K562 (cell line): ENCODE measurements at regions not wholly inside any gene's neighbourhood (a gene's known extent, or its start where the extent isn't known, plus 50 kb on each side); places are given as distances from the start of the nearest gene placed in this dataset.

Experiments
- ATAC-seq: fragments of 200-7000 bp; cut with Tn5 transposase; 3 replicates; pipeline ENCODE4 v1.9.1; 2020; ENCODE audit warnings: moderate library complexity
- BruUV-seq: library from RNA; stranded (reverse); fragments of 400-500 nt; replicated peaks from 2 replicates; lab custom pipeline; 2021; lab: Mats Ljungman, UMichigan
- CTCF ChIA-PET: fragments of 300-600 bp; formaldehyde crosslinking; extraction: SDS; loops from one replicate; lab custom pipeline; 2021; ENCODE audit warnings: low intra/inter-chr PET ratio; lab: Yijun Ruan, JAX
- POLR2A ChIA-PET: fragments of 300-600, 350-650 bp; sonication (Branson Sonifier 250); formaldehyde crosslinking; extraction: SDS; loops from one replicate; lab custom pipeline; 2021; ENCODE audit warnings: antibody characterized with exemption, inconsistent platforms; lab: Yijun Ruan, JAX
- DNase-seq, 4 experiments: peaks; one replicate each; pipeline versions ENCODE4 v3.0.0 to v3.0.0-alpha.2; 2011 to 2018; ENCODE audit warnings: low spot score in 3 of 4, mixed read lengths in 3 of 4; ENCODE audit errors: extremely low read depth in 1 of 4
- FAIRE-seq: peaks from 2 replicates; lab custom pipeline; 2011; peaks lifted over from hg19 to GRCh38; lab: Jason Lieb, UNC
- H2AFZ ChIP-seq: 2 replicates; pipeline ENCODE4 v1.6.0; 2011; ENCODE audit warnings: low read depth, low read length, control low read depth, inconsistent platforms
- H3K27ac ChIP-seq: fragments of 200-600 bp; 3 replicates; pipeline ENCODE4 v1.8.0; 2011; ENCODE audit warnings: low read depth, mild to moderate bottlenecking, control low read depth, inconsistent platforms, low read length, moderate library complexity, mixed read lengths; ENCODE audit errors: extremely low read depth
- H3K27me3 ChIP-seq, 2 experiments: fragments of 300-600 bp in 1 of 2; 2 replicates in 1 of 2; 3 replicates in 1 of 2; pipeline versions ENCODE4 v1.6.0 to v1.8.0; 2011; ENCODE audit warnings: inconsistent platforms in 2 of 2, low read length in 2 of 2, mild to moderate bottlenecking in 1 of 2, mixed read lengths in 1 of 2, moderate library complexity in 1 of 2; ENCODE audit not compliant: control insufficient read depth in 2 of 2, insufficient read depth in 2 of 2
- H3K36me3 ChIP-seq: fragments of 300-600 bp; 3 replicates; pipeline ENCODE4 v1.8.0; 2011; ENCODE audit warnings: mild to moderate bottlenecking, low read length, inconsistent platforms; ENCODE audit not compliant: control insufficient read depth, insufficient read depth
- H3K4me1 ChIP-seq, 2 experiments: fragments of 200-600 bp in 1 of 2; replicated peaks in 1 of 2; 2 replicates in 1 of 2; 3 replicates in 1 of 2; pipeline versions ENCODE4 v1.5.1 to v1.8.0; 2011; ENCODE audit warnings: inconsistent platforms in 2 of 2, low read length in 2 of 2, mild to moderate bottlenecking in 1 of 2, mixed read lengths in 1 of 2, moderate library complexity in 1 of 2; ENCODE audit not compliant: control insufficient read depth in 2 of 2, insufficient read depth in 2 of 2
- H3K4me2 ChIP-seq: 2 replicates; pipeline ENCODE4 v1.6.1; 2011; ENCODE audit warnings: low read length, control low read depth, inconsistent platforms, mixed read lengths; ENCODE audit not compliant: insufficient read depth
- H3K4me3 ChIP-seq: fragments of 200-600 bp; sonication (generic), shearing (Covaris generic); 2 replicates; pipeline ENCODE4 v1.5.1; 2016; ENCODE audit warnings: control low read depth, inconsistent platforms
- H3K79me2 ChIP-seq: fragments of 200-600 bp; 3 replicates; pipeline ENCODE4 v1.8.0; 2011; ENCODE audit warnings: low read length, inconsistent platforms; ENCODE audit not compliant: control insufficient read depth, insufficient read depth
- H3K9ac ChIP-seq, 2 experiments: 2 replicates each; pipeline versions ENCODE4 v1.6.0 to v1.6.1; 2011; ENCODE audit warnings: low read depth in 2 of 2, low read length in 2 of 2, control low read depth in 1 of 2, inconsistent platforms in 1 of 2, mild to moderate bottlenecking in 1 of 2, mixed read lengths in 1 of 2; ENCODE audit not compliant: insufficient read depth in 1 of 2
- H3K9me1 ChIP-seq: one replicate; pipeline ENCODE4 v1.6.0; 2011; ENCODE audit warnings: inconsistent platforms, mild to moderate bottlenecking, low read length, moderate library complexity; ENCODE audit not compliant: control insufficient read depth, insufficient read depth
- H3K9me3 ChIP-seq: replicated peaks from 2 replicates; pipeline ENCODE4 v1.5.1; 2011; ENCODE audit warnings: low read depth, low read length, inconsistent platforms; ENCODE audit not compliant: control insufficient read depth, insufficient read depth
- H4K20me1 ChIP-seq: replicated peaks from 2 replicates; pipeline ENCODE4 v1.6.1; 2011; ENCODE audit warnings: low read length, inconsistent platforms, mixed read lengths; ENCODE audit not compliant: control insufficient read depth, insufficient read depth
- CREB1 ChIP-seq, 2 experiments: sonication (generic) in 1 of 2; formaldehyde crosslinking in 1 of 2; IDR thresholded peaks; 2 replicates each; pipeline versions ENCODE4 v1.6.1 to v1.8.0; 2012 to 2022; ENCODE audit warnings: inconsistent platforms in 1 of 2, mild to moderate bottlenecking in 1 of 2, missing genetic modification reagents in 1 of 2, moderate library complexity in 1 of 2
- EP400 ChIP-seq: fragments of 450-650 bp; IDR thresholded peaks from 2 replicates; pipeline ENCODE4 v1.6.1; 2017; ENCODE audit warnings: antibody characterized with exemption, mild to moderate bottlenecking, moderate library complexity
- FUS ChIP-seq: fragments of 200-400 bp; formaldehyde crosslinking; optimal IDR thresholded peaks from 2 replicates; pipeline ENCODE3; 2017; ENCODE audit warnings: low read depth, low read length
- PHB ChIP-seq: fragments of 250-450 bp; sonication (Bioruptor Pico); IDR thresholded peaks from 2 replicates; pipeline ENCODE4 v1.5.0; 2021
- SRSF9 ChIP-seq: fragments of 200-400 bp; formaldehyde crosslinking; IDR thresholded peaks from 2 replicates; pipeline ENCODE4 v1.6.1; 2017; ENCODE audit warnings: low read depth, low read length, borderline replicate concordance
- ZNF217 ChIP-seq: sonication (generic); formaldehyde crosslinking; IDR thresholded peaks from 2 replicates; pipeline ENCODE4 v1.8.0; 2022; ENCODE audit warnings: mild to moderate bottlenecking, missing genetic modification reagents
- ZNF778 ChIP-seq: fragments of 450-650 bp; formaldehyde crosslinking; IDR thresholded peaks from 2 replicates; pipeline ENCODE4 v1.4.0; 2020; ENCODE audit warnings: mild to moderate bottlenecking, moderate library complexity
- WGBS: fragments of 100-300 bp; shearing (Covaris generic); methylation state at CpG from one replicate; pipeline ENCODE4 v1.1.6; 2016; ENCODE audit warnings: low coverage, mixed read lengths; ENCODE audit not compliant: insufficient coverage; ENCODE audit errors: missing lambda C conversion rate; 5-methylcytosine and 5-hydroxymethylcytosine counted together
- in situ Hi-C: fragments of 300-500 bp; cut with MboI; formaldehyde crosslinking; loops from 4 replicates; pipeline ENCODE4 v1.15.0; 2018; ENCODE audit warnings: inconsistent platforms, mixed read lengths
- intact Hi-C: fragments of 100-400 bp; cut with micrococcal nuclease; formaldehyde crosslinking; loops from 2 replicates; pipeline ENCODE4 v1.14.2; 2022
- TF ChIP-seq, protein P1 (sequence below): fragments of 250-450 bp; sonication (Bioruptor Pico); IDR thresholded peaks from 2 replicates; pipeline ENCODE4 v1.5.0; 2021; ENCODE audit warnings: mild to moderate bottlenecking, moderate library complexity
- TF ChIP-seq, protein P2 (sequence below): fragments of 450-650 bp; IDR thresholded peaks from 2 replicates; pipeline ENCODE4 v1.6.1; 2016
- TF ChIP-seq, protein P3 (sequence below): fragments of 450-650 bp; IDR thresholded peaks from 2 replicates; pipeline ENCODE4 v1.6.1; 2016; ENCODE audit warnings: missing biosample characterization, missing genetic modification characterization

DNA sequence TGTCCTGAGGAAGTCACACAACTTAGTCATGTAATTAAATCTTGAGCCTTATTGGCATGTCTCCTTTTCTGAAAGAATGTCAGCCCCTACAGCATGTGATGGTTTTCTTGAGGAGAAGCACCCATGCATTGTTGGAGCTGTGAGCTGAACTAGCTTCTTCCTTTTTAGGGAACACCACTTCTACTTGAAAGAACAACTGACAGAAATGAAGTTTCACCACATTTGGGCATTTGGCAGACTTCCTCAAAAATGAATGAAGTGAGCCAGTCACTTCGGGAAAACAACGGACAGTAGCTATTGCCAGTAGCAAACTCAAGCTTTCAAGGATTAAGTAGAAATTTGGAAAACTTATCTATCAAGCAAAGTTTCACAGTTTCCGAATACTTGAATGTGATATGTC is 1351.3 kb downstream of the EFNB2 start (continued):
- TF ChIP-seq, protein P1, sequence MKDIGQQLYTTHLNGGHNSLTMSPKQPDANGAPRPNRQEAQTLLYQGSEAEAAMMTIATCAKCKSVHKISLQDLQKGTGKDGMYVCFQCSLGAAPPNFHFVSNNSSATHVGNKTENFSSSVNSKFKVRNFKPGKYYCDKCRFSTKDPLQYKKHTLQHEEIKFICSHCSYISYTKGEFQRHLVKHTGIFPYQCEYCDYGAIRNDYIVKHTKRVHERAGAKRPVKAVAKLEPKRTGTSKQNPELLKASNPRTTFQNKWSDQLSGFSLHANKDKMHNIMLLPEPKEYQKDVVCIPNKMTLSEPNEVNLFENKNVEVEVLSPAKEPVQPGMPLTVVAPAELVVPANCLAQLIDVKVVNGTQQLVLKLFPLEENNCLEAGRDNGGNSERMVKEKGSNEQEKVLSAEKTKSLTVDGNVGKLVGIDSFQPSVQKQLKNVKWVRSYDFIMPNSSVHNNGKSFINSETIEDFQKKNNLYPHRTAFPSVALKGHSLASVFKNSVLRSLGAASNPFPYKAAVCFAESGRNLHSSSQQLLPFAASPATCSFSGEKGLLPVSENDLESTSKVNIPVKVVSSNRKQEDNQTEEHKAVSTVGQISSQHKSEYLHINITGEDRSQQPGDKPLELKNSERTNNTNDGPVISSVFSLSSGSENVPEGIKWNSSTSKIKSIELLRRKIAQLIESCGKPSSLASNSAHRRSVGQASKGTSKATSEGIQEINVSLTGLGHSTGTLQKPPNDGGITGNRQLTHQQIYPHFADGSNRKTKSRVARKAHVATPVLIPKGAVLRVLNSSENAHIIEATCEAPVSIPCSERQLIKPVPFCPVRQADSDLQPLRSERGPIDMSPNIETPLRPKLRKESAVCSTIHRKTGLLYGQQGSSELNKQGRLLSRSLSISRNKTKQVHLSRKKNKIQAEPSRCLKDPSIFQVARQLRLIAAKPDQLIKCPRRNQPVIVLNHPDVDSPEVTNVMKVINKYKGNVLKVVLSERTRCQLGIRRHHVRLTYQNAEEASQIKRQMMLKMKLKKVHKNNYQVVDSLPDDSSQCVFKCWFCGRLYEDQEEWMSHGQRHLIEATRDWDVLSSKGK (CRISPR knock-in tag) = no peak
- TF ChIP-seq PHB (CRISPR knock-in tag) = no peak
- TF ChIP-seq, all 486 proteins: peak for 0

DNA sequence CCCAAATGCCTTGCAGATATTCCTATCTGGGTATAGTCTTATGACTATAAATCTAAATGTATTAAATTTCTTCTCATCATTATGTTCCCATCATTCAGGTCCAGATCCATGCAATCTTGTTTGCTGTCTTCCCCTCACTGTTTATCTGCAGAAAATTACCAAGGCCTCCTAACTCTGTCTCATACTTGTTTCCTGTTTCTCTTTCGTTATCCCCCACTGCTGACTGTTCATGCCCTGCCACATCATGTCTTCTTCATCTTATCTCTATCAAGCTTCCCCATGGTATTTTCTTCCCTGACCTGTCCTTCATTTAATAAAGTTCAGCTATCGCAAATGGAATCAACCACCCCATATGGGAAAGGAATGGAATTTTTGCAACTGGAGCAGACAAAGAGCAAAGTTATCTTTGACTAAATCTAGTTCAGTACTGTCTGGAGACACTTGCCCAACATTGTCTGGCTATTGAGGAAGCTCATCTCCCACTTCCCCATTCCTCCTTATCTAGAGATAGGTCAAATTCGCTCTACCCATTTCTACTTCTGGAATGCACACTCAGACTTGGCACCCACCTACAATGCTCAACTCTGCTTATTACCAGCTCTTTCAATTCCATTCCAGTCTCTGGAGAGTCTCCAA is 1358.1 kb downstream of the EFNB2 start:
- Histone ChIP-seq H3K9ac (no peak overlapping the region), H3K36me3 (no peaks in the 10 kb centered on the region), H4K20me1 (no peaks in the 10 kb centered on the region), H2AFZ (no peak overlapping the region), H3K27ac (no peak overlapping the region), H3K9me3 (no peaks in the 10 kb centered on the region), H3K27me3 (no peaks in the 10 kb centered on the region), H3K4me3 (no peak overlapping the region), H3K9me1 (no peaks in the 10 kb centered on the region), H3K4me1 (no peaks in the 10 kb centered on the region), H3K4me2 (no peak overlapping the region), H3K79me2 (no peaks in the 10 kb centered on the region)
- FAIRE-seq = no peak
- 3% methylated on average over 3 of the region's 3 CpGs for WGBS
- intact Hi-C loops (no loop called here), in situ Hi-C loops (no loop called here)
- TF ChIP-seq SRSF9 = no peak
- TF ChIP-seq, protein P2, sequence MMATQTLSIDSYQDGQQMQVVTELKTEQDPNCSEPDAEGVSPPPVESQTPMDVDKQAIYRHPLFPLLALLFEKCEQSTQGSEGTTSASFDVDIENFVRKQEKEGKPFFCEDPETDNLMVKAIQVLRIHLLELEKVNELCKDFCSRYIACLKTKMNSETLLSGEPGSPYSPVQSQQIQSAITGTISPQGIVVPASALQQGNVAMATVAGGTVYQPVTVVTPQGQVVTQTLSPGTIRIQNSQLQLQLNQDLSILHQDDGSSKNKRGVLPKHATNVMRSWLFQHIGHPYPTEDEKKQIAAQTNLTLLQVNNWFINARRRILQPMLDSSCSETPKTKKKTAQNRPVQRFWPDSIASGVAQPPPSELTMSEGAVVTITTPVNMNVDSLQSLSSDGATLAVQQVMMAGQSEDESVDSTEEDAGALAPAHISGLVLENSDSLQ = no peak
- TF ChIP-seq, protein P3, sequence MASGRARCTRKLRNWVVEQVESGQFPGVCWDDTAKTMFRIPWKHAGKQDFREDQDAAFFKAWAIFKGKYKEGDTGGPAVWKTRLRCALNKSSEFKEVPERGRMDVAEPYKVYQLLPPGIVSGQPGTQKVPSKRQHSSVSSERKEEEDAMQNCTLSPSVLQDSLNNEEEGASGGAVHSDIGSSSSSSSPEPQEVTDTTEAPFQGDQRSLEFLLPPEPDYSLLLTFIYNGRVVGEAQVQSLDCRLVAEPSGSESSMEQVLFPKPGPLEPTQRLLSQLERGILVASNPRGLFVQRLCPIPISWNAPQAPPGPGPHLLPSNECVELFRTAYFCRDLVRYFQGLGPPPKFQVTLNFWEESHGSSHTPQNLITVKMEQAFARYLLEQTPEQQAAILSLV (tag) = no peak
- TF ChIP-seq ZNF217 = no peak
- no peak for TF ChIP-seq ZNF778
- TF ChIP-seq CREB1 (IDR thresholded peaks at IDR 0.05) = no peak
- TF ChIP-seq CREB1 (CRISPR knock-in tag; IDR thresholded peaks at IDR 0.05) = no peak
- TF ChIP-seq FUS = no peak
- TF ChIP-seq EP400 = no peak
- ATAC-seq = no peak
- BruUV-seq = no TSS peak
- no peak for DNase-seq
- ChIA-PET CTCF (no interaction called here), POLR2A (no interaction called here)
